H9 (cell line): ENCODE measurements at regions not wholly inside any gene's neighbourhood (a gene's known extent, or its start where the extent isn't known, plus 50 kb on each side); places are given as distances from the start of the nearest gene placed in this dataset.

ENCODE experiments used
- DNase-seq: peaks from one replicate; pipeline ENCODE4 v3.0.0-alpha.2; 2017
- H2AFZ ChIP-seq: one replicate; pipeline ENCODE4 v1.6.1; 2013; ENCODE audit warnings: mild to moderate bottlenecking, low read length, control low read depth, moderate library complexity
- H2AK5ac ChIP-seq: 2 replicates; pipeline ENCODE4 v1.6.1; 2013; ENCODE audit warnings: low read length, control low read depth, mixed read lengths; ENCODE audit not compliant: insufficient read length
- H2BK120ac ChIP-seq: one replicate; pipeline ENCODE4 v1.6.1; 2013; ENCODE audit warnings: low read depth, mild to moderate bottlenecking, low read length, control low read depth, inconsistent platforms; ENCODE audit not compliant: poor library complexity, severe bottlenecking
- H2BK12ac ChIP-seq: 2 replicates; pipeline ENCODE4 v1.6.1; 2013; ENCODE audit warnings: low read length, control low read depth, mixed read lengths, low read depth; ENCODE audit not compliant: insufficient read length
- H2BK15ac ChIP-seq: 2 replicates; pipeline ENCODE4 v1.6.1; 2013; ENCODE audit warnings: low read depth, low read length, control low read depth
- H2BK20ac ChIP-seq: one replicate; pipeline ENCODE4 v1.6.1; 2013; ENCODE audit warnings: low read depth, mild to moderate bottlenecking, low read length, control low read depth, inconsistent platforms; ENCODE audit not compliant: poor library complexity, severe bottlenecking
- H2BK5ac ChIP-seq: 2 replicates; pipeline ENCODE4 v1.6.1; 2013; ENCODE audit warnings: low read length, control low read depth, mixed read lengths; ENCODE audit not compliant: insufficient read length
- H3K14ac ChIP-seq: 2 replicates; pipeline ENCODE4 v1.6.1; 2013; ENCODE audit warnings: low read length, control low read depth; ENCODE audit not compliant: insufficient read depth
- H3K18ac ChIP-seq: 2 replicates; pipeline ENCODE4 v1.6.1; 2013; ENCODE audit warnings: low read depth, mild to moderate bottlenecking, mixed read lengths, low read length, control low read depth; ENCODE audit not compliant: insufficient read length
- H3K23ac ChIP-seq: 2 replicates; pipeline ENCODE4 v1.6.1; 2013; ENCODE audit warnings: low read length, control low read depth, mixed read lengths, low read depth; ENCODE audit not compliant: insufficient read length
- H3K23me2 ChIP-seq: 2 replicates; pipeline ENCODE4 v1.6.1; 2013; ENCODE audit warnings: low read depth, mild to moderate bottlenecking, mixed read lengths, low read length, control low read depth; ENCODE audit not compliant: insufficient read length, poor library complexity, severe bottlenecking
- H3K27ac ChIP-seq: 2 replicates; pipeline ENCODE4 v1.5.1; 2013; ENCODE audit warnings: low read length, control low read depth, mixed read lengths, low read depth; ENCODE audit not compliant: insufficient read length
- H3K27me3 ChIP-seq: 2 replicates; pipeline ENCODE4 v1.6.1; 2013; ENCODE audit warnings: low read length, control low read depth, inconsistent platforms; ENCODE audit not compliant: insufficient read depth
- H3K4ac ChIP-seq: 2 replicates; pipeline ENCODE4 v1.6.1; 2013; ENCODE audit warnings: low read depth, mild to moderate bottlenecking, control low read depth, inconsistent platforms, low read length, moderate library complexity
- H3K4me1 ChIP-seq: 2 replicates; pipeline ENCODE4 v1.6.1; 2013; ENCODE audit warnings: low read length, control low read depth, inconsistent platforms; ENCODE audit not compliant: insufficient read depth
- H3K4me2 ChIP-seq: 2 replicates; pipeline ENCODE4 v1.6.1; 2013; ENCODE audit warnings: low read length, control low read depth, mixed read lengths; ENCODE audit not compliant: insufficient read length, insufficient read depth
- H3K56ac ChIP-seq: 2 replicates; pipeline ENCODE4 v1.6.1; 2013; ENCODE audit warnings: low read depth, mild to moderate bottlenecking, mixed read lengths, low read length, control low read depth; ENCODE audit not compliant: insufficient read length
- H3K79me1 ChIP-seq: 2 replicates; pipeline ENCODE4 v1.6.1; 2013; ENCODE audit warnings: low read depth, mild to moderate bottlenecking, moderate library complexity, low read length, control low read depth, inconsistent platforms; ENCODE audit not compliant: insufficient read depth, poor library complexity, severe bottlenecking
- H3K79me2 ChIP-seq: 2 replicates; pipeline ENCODE4 v1.6.1; 2013; ENCODE audit warnings: low read length, control low read depth, inconsistent platforms; ENCODE audit not compliant: insufficient read depth
- H3K9ac ChIP-seq: 2 replicates; pipeline ENCODE4 v1.6.1; 2013; ENCODE audit warnings: low read length, control low read depth, mixed read lengths; ENCODE audit not compliant: insufficient read length; ENCODE audit errors: extremely low read depth
- H3K9me3 ChIP-seq: one replicate; pipeline ENCODE4 v1.6.1; 2013; ENCODE audit warnings: low read depth, low read length, inconsistent platforms; ENCODE audit not compliant: control insufficient read depth
- H3T11ph ChIP-seq: one replicate; pipeline ENCODE4 v1.6.1; 2013; ENCODE audit warnings: mild to moderate bottlenecking, low read length, control low read depth, inconsistent platforms
- H4K20me1 ChIP-seq: one replicate; pipeline ENCODE4 v1.6.1; 2013; ENCODE audit not compliant: control insufficient read depth, insufficient read length, insufficient read depth
- H4K5ac ChIP-seq: 2 replicates; pipeline ENCODE4 v1.6.1; 2013; ENCODE audit warnings: low read depth, mild to moderate bottlenecking, mixed read lengths, low read length, control low read depth; ENCODE audit not compliant: insufficient read length
- H4K8ac ChIP-seq: replicated peaks from 2 replicates; pipeline ENCODE4 v1.6.1; 2013; ENCODE audit warnings: low read length, control low read depth, mixed read lengths, low read depth; ENCODE audit not compliant: insufficient read length
- H4K91ac ChIP-seq: 2 replicates; pipeline ENCODE4 v1.6.1; 2013; ENCODE audit warnings: low read depth, mild to moderate bottlenecking, moderate library complexity, mixed read lengths, low read length, control low read depth; ENCODE audit not compliant: insufficient read length
- H3K27ac Mint-ChIP-seq, 3 experiments: 2 replicates in 2 of 3; 3 replicates in 1 of 3; pipeline ENCODE4 v1.8.0; 2020 to 2021; ENCODE audit warnings: mixed read lengths in 3 of 3, mild to moderate bottlenecking in 1 of 3, moderate library complexity in 1 of 3
- H3K27me3 Mint-ChIP-seq: 2 replicates; pipeline ENCODE4 v1.8.0; 2021; ENCODE audit warnings: low read depth, mild to moderate bottlenecking, moderate library complexity, mixed read lengths
- H3K36me3 Mint-ChIP-seq, 3 experiments: 2 replicates in 2 of 3; 3 replicates in 1 of 3; pipeline ENCODE4 v1.8.0; 2020 to 2021; ENCODE audit warnings: low read depth in 3 of 3, mixed read lengths in 3 of 3; ENCODE audit not compliant: insufficient read depth in 1 of 3
- H3K4me1 Mint-ChIP-seq, 2 experiments: 2 replicates each; pipeline ENCODE4 v1.8.0; 2020; ENCODE audit warnings: mixed read lengths in 2 of 2
- H3K4me3 Mint-ChIP-seq, 2 experiments: 2 replicates in 1 of 2; 3 replicates in 1 of 2; pipeline ENCODE4 v1.8.0; 2020 to 2021; ENCODE audit warnings: mild to moderate bottlenecking in 2 of 2, mixed read lengths in 2 of 2, moderate library complexity in 1 of 2
- H3K9me3 Mint-ChIP-seq, 2 experiments: 2 replicates in 1 of 2; 3 replicates in 1 of 2; pipeline ENCODE4 v1.8.0; 2020; ENCODE audit warnings: mild to moderate bottlenecking in 2 of 2, mixed read lengths in 2 of 2, moderate library complexity in 1 of 2
- CTCF ChIP-seq: fragments of 200-600 bp; sonication (generic); conservative IDR thresholded peaks from 3 replicates; pipeline ENCODE4 v1.8.0; 2021; ENCODE audit warnings: antibody characterized with exemption, mild to moderate bottlenecking
- WGBS: extraction: QIAGEN DNeasy Blood & Tissue Kit; methylation state at CpG from one replicate; pipeline ENCODE4 v1.1.7; 2013; ENCODE audit warnings: missing lambda C conversion rate, low lambda C conversion rate, mixed read lengths; ENCODE audit not compliant: insufficient read length; ENCODE audit errors: extremely low coverage; 5-methylcytosine and 5-hydroxymethylcytosine counted together

GRCh38 chrX:113726466-113726865, 857.4 kb upstream of the HTR2C start:
- Histone ChIP-seq H3K27ac (no peak overlapping the region), H4K91ac (no peak overlapping the region), H3K4me2 (no peak overlapping the region), H2AFZ (no peak overlapping the region), H2BK20ac (no peak overlapping the region), H2BK120ac (no peak overlapping the region), H3K9ac (no peak overlapping the region), H4K8ac (no peak overlapping the region), H3K4me1 (no peaks in the 10 kb centered on the region), H3K18ac (no peak overlapping the region), H3K23me2 (no peaks in the 10 kb centered on the region), H3K56ac (no peak overlapping the region), H3K23ac (no peak overlapping the region), H3K4ac (no peak overlapping the region), H2BK5ac (no peak overlapping the region), H2BK12ac (no peak overlapping the region), H3K27me3 (no peaks in the 10 kb centered on the region), H2AK5ac (no peak overlapping the region), H4K20me1 (no peaks in the 10 kb centered on the region), H3K79me1 (no peaks in the 10 kb centered on the region), H3K14ac (no peak overlapping the region), H3K9me3 (no peaks in the 10 kb centered on the region), H3K79me2 (no peaks in the 10 kb centered on the region), H4K5ac (no peak overlapping the region), H3T11ph (no peak overlapping the region), H2BK15ac (no peak overlapping the region)
- no peak for DNase-seq
- WGBS: no CpG with 5 or more reads among the region's 4 CpGs
- peaks cover 9 to 15% of the 10 kb centered on the region in 2 experiments; a peak in 4 of 5 replicates for H3K9me3 Mint-ChIP-seq
- no peak overlapping the region for H3K27ac Mint-ChIP-seq
- peaks cover 4 to 21% (median 20%) of the 10 kb centered on the region in 3 experiments; a peak in 6 of 7 replicates for H3K36me3 Mint-ChIP-seq
- no peak for TF ChIP-seq CTCF
- H3K4me1 Mint-ChIP-seq: no peaks in the 10 kb centered on the region
- no peak overlapping the region for H3K4me3 Mint-ChIP-seq
- H3K27me3 Mint-ChIP-seq: peaks cover 2% of the 10 kb centered on the region; the same call in 1 of the 2 replicates
